ENCODE measurements at regions not wholly inside any gene's neighbourhood (a gene's known extent, or its start where the extent isn't known, plus 50 kb on each side); places are given as distances from the start of the nearest gene placed in this dataset.

- no peak for TF ChIP-seq MYC (IDR thresholded peaks at IDR 0.05; ENCODE audit: borderline replicate concordance, low read length)
- TF ChIP-seq CHD4 (IDR thresholded peaks at IDR 0.05; ENCODE audit: borderline replicate concordance), result no peak
- TF ChIP-seq, protein P1, sequence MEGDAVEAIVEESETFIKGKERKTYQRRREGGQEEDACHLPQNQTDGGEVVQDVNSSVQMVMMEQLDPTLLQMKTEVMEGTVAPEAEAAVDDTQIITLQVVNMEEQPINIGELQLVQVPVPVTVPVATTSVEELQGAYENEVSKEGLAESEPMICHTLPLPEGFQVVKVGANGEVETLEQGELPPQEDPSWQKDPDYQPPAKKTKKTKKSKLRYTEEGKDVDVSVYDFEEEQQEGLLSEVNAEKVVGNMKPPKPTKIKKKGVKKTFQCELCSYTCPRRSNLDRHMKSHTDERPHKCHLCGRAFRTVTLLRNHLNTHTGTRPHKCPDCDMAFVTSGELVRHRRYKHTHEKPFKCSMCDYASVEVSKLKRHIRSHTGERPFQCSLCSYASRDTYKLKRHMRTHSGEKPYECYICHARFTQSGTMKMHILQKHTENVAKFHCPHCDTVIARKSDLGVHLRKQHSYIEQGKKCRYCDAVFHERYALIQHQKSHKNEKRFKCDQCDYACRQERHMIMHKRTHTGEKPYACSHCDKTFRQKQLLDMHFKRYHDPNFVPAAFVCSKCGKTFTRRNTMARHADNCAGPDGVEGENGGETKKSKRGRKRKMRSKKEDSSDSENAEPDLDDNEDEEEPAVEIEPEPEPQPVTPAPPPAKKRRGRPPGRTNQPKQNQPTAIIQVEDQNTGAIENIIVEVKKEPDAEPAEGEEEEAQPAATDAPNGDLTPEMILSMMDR (IDR thresholded peaks at IDR 0.05), result no peak
Measured at GRCh38 chrX:3167771-3168170, 126.5 kb downstream of the ARSF start.

Data from A549 (cell line).